Small intestine (tissue), 7 donors: ENCODE measurements at regions not wholly inside any gene's neighbourhood (a gene's known extent, or its start where the extent isn't known, plus 50 kb on each side); places are given as distances from the start of the nearest gene placed in this dataset.

ENCODE experiments used
- DNase-seq, 2 donors: peaks; one replicate each; pipeline versions ENCODE4 v3.0.0 to v3.0.0-alpha.2; 2013
- FAIRE-seq: peaks from 2 replicates; lab custom pipeline; 2012; peaks lifted over from hg19 to GRCh38; lab: Jason Lieb, UNC
- H3K27ac ChIP-seq, 3 donors: one replicate each; pipeline ENCODE4 v1.5.1; 2013; ENCODE audit warnings: low read length in 2 of 3, mild to moderate bottlenecking in 2 of 3, control low read depth in 1 of 3, inconsistent platforms in 1 of 3, low read depth in 1 of 3, moderate library complexity in 1 of 3
- H3K27me3 ChIP-seq, 3 donors: one replicate each; pipeline ENCODE4 v1.6.1; 2013; ENCODE audit warnings: low read length in 3 of 3, inconsistent platforms in 1 of 3; ENCODE audit not compliant: control insufficient read depth in 3 of 3, insufficient read depth in 3 of 3
- H3K36me3 ChIP-seq, 3 donors: one replicate each; pipeline ENCODE4 v1.6.1; 2013; ENCODE audit warnings: low read length in 3 of 3, inconsistent platforms in 1 of 3, low read depth in 1 of 3, mild to moderate bottlenecking in 1 of 3, moderate library complexity in 1 of 3; ENCODE audit not compliant: control insufficient read depth in 3 of 3, insufficient read depth in 2 of 3
- H3K4me1 ChIP-seq, 3 donors: one replicate each; pipeline ENCODE4 v1.6.1; 2013; ENCODE audit warnings: low read length in 2 of 3, inconsistent platforms in 1 of 3, low read depth in 1 of 3, mild to moderate bottlenecking in 1 of 3, moderate library complexity in 1 of 3; ENCODE audit not compliant: control insufficient read depth in 3 of 3, insufficient read depth in 2 of 3
- H3K4me3 ChIP-seq, 3 donors: one replicate each; pipeline ENCODE4 v1.5.1; 2013; ENCODE audit warnings: low read length in 3 of 3, control low read depth in 1 of 3, inconsistent platforms in 1 of 3, low read depth in 1 of 3, mild to moderate bottlenecking in 1 of 3, moderate library complexity in 1 of 3
- H3K9me3 ChIP-seq, 2 donors: one replicate each; pipeline ENCODE4 v1.6.1; 2013; ENCODE audit warnings: low read depth in 1 of 2, low read length in 1 of 2; ENCODE audit not compliant: control insufficient read depth in 2 of 2, insufficient read depth in 1 of 2
- WGBS, 3 donors: extraction: QIAGEN DNeasy Blood & Tissue Kit; methylation state at CpG; one replicate each; pipeline ENCODE4 v1.1.7; 2013; 5-methylcytosine and 5-hydroxymethylcytosine counted together
- donor health status: healthy with polysubstance abuse.
- donor health status: control.
- donor health status: control.
- donor health status: Bipolar disorder and iron deficiency.
- donor health status: healthy.

- Histone ChIP-seq H3K4me3 (no peak overlapping the region), H3K9me3 (no peaks in the 10 kb centered on the region), H3K27ac (no peak overlapping the region), H3K27me3 (peaks cover 0 to 5% (median 3%) of the 10 kb centered on the region in 3 donors), H3K36me3 (no peaks in the 10 kb centered on the region), H3K4me1 (no peaks in the 10 kb centered on the region)
- 56 to 62% (median 61%) methylated on average over 7 of the region's 7 CpGs for WGBS, 3 donors
- no peak for DNase-seq
- FAIRE-seq: no peak
These were observed 52.2 kb upstream of the SPACA1 start for GRCh38 chr6:87995461-87995860.

GRCh38 chr6:87993356-87993755 lies 54.3 kb upstream of the SPACA1 start:
- Histone ChIP-seq H3K9me3 (no peaks in the 10 kb centered on the region), H3K4me1 (no peaks in the 10 kb centered on the region), H3K36me3 (no peaks in the 10 kb centered on the region), H3K27ac (no peak overlapping the region), H3K27me3 (peaks cover 0 to 3% (median 3%) of the 10 kb centered on the region in 3 donors), H3K4me3 (no peak overlapping the region)
- 87 to 93% (median 87%) methylated on average over 5 of the region's 5 CpGs for WGBS, 3 donors
- no peak for DNase-seq
- no peak for FAIRE-seq

GRCh38 chr6:87990871-87991270 lies 56.8 kb upstream of the SPACA1 start:
- Histone ChIP-seq H3K27ac (no peak overlapping the region), H3K9me3 (no peaks in the 10 kb centered on the region), H3K27me3 (no peaks in the 10 kb centered on the region), H3K36me3 (no peaks in the 10 kb centered on the region), H3K4me3 (no peak overlapping the region), H3K4me1 (no peaks in the 10 kb centered on the region)
- DNase-seq (no peak), FAIRE-seq (no peak)
- 87 to 89% (median 88%) methylated on average over 3 of the region's 3 CpGs for WGBS, 3 donors

GRCh38 chr6:87982134-87982533 lies 65.5 kb upstream of the SPACA1 start:
- no peaks in the 10 kb centered on the region for H3K27me3 ChIP-seq
- no peaks in the 10 kb centered on the region for H3K36me3 ChIP-seq
- FAIRE-seq (no peak), DNase-seq (no peak)
- no peaks in the 10 kb centered on the region for H3K9me3 ChIP-seq
- no peak overlapping the region for H3K4me3 ChIP-seq
- H3K4me1 ChIP-seq: no peaks in the 10 kb centered on the region
- H3K27ac ChIP-seq: no peak overlapping the region

GRCh38 chr6:87979737-87980136 lies 67.9 kb upstream of the SPACA1 start:
- no peak for FAIRE-seq
- WGBS, 3 donors: 59 to 75% (median 66%) methylated on average over 4 of the region's 4 CpGs
- Histone ChIP-seq H3K4me3 (no peak overlapping the region), H3K9me3 (no peaks in the 10 kb centered on the region), H3K27me3 (no peaks in the 10 kb centered on the region), H3K27ac (no peak overlapping the region), H3K4me1 (no peaks in the 10 kb centered on the region), H3K36me3 (no peaks in the 10 kb centered on the region)
- DNase-seq: no peak

- DNase-seq: no peak
- no peak overlapping the region for H3K27ac ChIP-seq
- WGBS, 3 donors: 69 to 85% (median 77%) methylated on average over 3 of the region's 3 CpGs
- no peaks in the 10 kb centered on the region for H3K27me3 ChIP-seq
- no peak overlapping the region for H3K4me3 ChIP-seq
- no peaks in the 10 kb centered on the region for H3K36me3 ChIP-seq
- no peaks in the 10 kb centered on the region for H3K9me3 ChIP-seq
- FAIRE-seq: no peak
- no peaks in the 10 kb centered on the region for H3K4me1 ChIP-seq
These were observed 71.0 kb upstream of the SPACA1 start for GRCh38 chr6:87976616-87977015.

- Histone ChIP-seq H3K4me3 (no peak overlapping the region), H3K27ac (no peak overlapping the region), H3K4me1 (no peaks in the 10 kb centered on the region), H3K9me3 (no peaks in the 10 kb centered on the region), H3K27me3 (no peaks in the 10 kb centered on the region), H3K36me3 (no peaks in the 10 kb centered on the region)
- WGBS, 3 donors: 90 to 93% (median 91%) methylated on average over 2 of the region's 2 CpGs
- FAIRE-seq (no peak), DNase-seq (no peak)
These were observed 72.1 kb upstream of the SPACA1 start for GRCh38 chr6:87975561-87975960.

- H3K36me3 ChIP-seq: no peaks in the 10 kb centered on the region
- no peaks in the 10 kb centered on the region for H3K4me1 ChIP-seq
- FAIRE-seq: no peak
- H3K27me3 ChIP-seq: peaks cover 0 to 6% (median 4%) of the 10 kb centered on the region in 3 donors
- no peak overlapping the region for H3K4me3 ChIP-seq
- no peaks in the 10 kb centered on the region for H3K9me3 ChIP-seq
- DNase-seq: no peak
- no peak overlapping the region for H3K27ac ChIP-seq
These were observed 75.4 kb upstream of the SPACA1 start for GRCh38 chr6:87972279-87972678.

- H3K4me1 ChIP-seq: no peaks in the 10 kb centered on the region
- no peak overlapping the region for H3K27ac ChIP-seq
- 56 to 64% (median 58%) methylated on average over 5 of the region's 5 CpGs for WGBS, 3 donors
- H3K4me3 ChIP-seq: no peak overlapping the region
- no peak for FAIRE-seq
- peaks cover 0 to 7% (median 5%) of the 10 kb centered on the region in 3 donors for H3K27me3 ChIP-seq
- peak in 1 of 2 donors; percentile 26 for DNase-seq
- no peaks in the 10 kb centered on the region for H3K36me3 ChIP-seq
- no peaks in the 10 kb centered on the region for H3K9me3 ChIP-seq
These were observed 75.9 kb upstream of the SPACA1 start for GRCh38 chr6:87971605-87972262.
